SK-N-SH treated with all-trans-retinoic acid at 6 μM for 48 hours (cell line): ENCODE measurements at regions not wholly inside any gene's neighbourhood (a gene's known extent, or its start where the extent isn't known, plus 50 kb on each side); places are given as distances from the start of the nearest gene placed in this dataset.

ENCODE experiments used
- CREB5 ChIP-seq: fragments of 250-450 bp; sonication (Bioruptor Pico); IDR thresholded peaks from 2 replicates; pipeline ENCODE4 v1.5.1; 2020; ENCODE audit warnings: low read depth, mild to moderate bottlenecking, moderate library complexity
- CSDC2 ChIP-seq: fragments of 250-450 bp; sonication (Bioruptor Pico); IDR thresholded peaks from 2 replicates; pipeline ENCODE4 v1.5.0; 2020; ENCODE audit warnings: mild to moderate bottlenecking, moderate library complexity
- ESRRG ChIP-seq: fragments of 250-450 bp; sonication (Bioruptor Pico); IDR thresholded peaks from 2 replicates; pipeline ENCODE4 v1.6.1; 2021; ENCODE audit warnings: mild to moderate bottlenecking
- GLIS3 ChIP-seq: fragments of 250-450 bp; sonication (Bioruptor Pico); IDR thresholded peaks from 2 replicates; pipeline ENCODE4 v1.5.0; 2020; ENCODE audit warnings: mild to moderate bottlenecking, moderate library complexity
- ISL1 ChIP-seq: fragments of 250-450 bp; sonication (Bioruptor Pico); IDR thresholded peaks from 2 replicates; pipeline ENCODE4 v2.1.2; 2022; ENCODE audit warnings: mild to moderate bottlenecking, moderate library complexity
- PATZ1 ChIP-seq: fragments of 250-450 bp; sonication (Bioruptor Pico); IDR thresholded peaks from 2 replicates; pipeline ENCODE4 v1.8.0; 2020; ENCODE audit warnings: mild to moderate bottlenecking, moderate library complexity, borderline replicate concordance
- ZFP30 ChIP-seq: fragments of 450-650 bp; formaldehyde crosslinking; IDR thresholded peaks from 2 replicates; pipeline ENCODE4 v1.5.0; 2022; ENCODE audit warnings: mild to moderate bottlenecking, moderate library complexity
- ZNF8 ChIP-seq: fragments of 450-650 bp; formaldehyde crosslinking; IDR thresholded peaks from 2 replicates; pipeline ENCODE4 v1.5.0; 2020; ENCODE audit warnings: mild to moderate bottlenecking, moderate library complexity

- TF ChIP-seq ISL1 (no peak), CSDC2 (CRISPR knock-in tag) (no peak), ZFP30 (CRISPR knock-in tag) (no peak), ZNF8 (CRISPR knock-in tag) (no peak), GLIS3 (CRISPR knock-in tag) (no peak), ESRRG (CRISPR knock-in tag) (no peak), CREB5 (CRISPR knock-in tag) (no peak), PATZ1 (no peak)
Observed at GRCh38 chr12:42932936-42933335, 343.4 kb upstream of the PRICKLE1 start.
